GM18508 (cell line): ENCODE measurements at regions not wholly inside any gene's neighbourhood (a gene's known extent, or its start where the extent isn't known, plus 50 kb on each side); places are given as distances from the start of the nearest gene placed in this dataset.

ENCODE experiments used
- ATAC-seq: cut with Tn5 transposase; IDR thresholded peaks from one replicate; pipeline ENCODE4 v1.9.1; 2021; ENCODE audit warnings: moderate number of reproducible peaks; ENCODE audit not compliant: insufficient read depth, unreplicated experiment

- ATAC-seq = no peak
Observed at GRCh38 chr9:78927099-78927940, 630.4 kb downstream of the PSAT1 start.

GRCh38 chr9:78928625-78929405 is 631.9 kb downstream of the PSAT1 start:
- ATAC-seq = no peak

- no peak for ATAC-seq
Observed at GRCh38 chr9:78930281-78930680, 633.4 kb downstream of the PSAT1 start.

- no peak for ATAC-seq
Observed at GRCh38 chr9:78932849-78933627, 636.1 kb downstream of the PSAT1 start.

- ATAC-seq = no peak
Observed at GRCh38 chr9:78934880-78935279, 636.9 kb upstream of the TLE4 start.

GRCh38 chr9:78938821-78939220 is 632.9 kb upstream of the TLE4 start:
- ATAC-seq = no peak

GRCh38 chr9:78939311-78940065 is 632.3 kb upstream of the TLE4 start:
- ATAC-seq = no peak

- no peak for ATAC-seq
Observed at GRCh38 chr9:78940121-78940855, 631.5 kb upstream of the TLE4 start.

- no peak for ATAC-seq
Observed at GRCh38 chr9:78954286-78954685, 617.5 kb upstream of the TLE4 start.

- ATAC-seq = no peak
Observed at GRCh38 chr9:78958892-78959291, 612.9 kb upstream of the TLE4 start.

GRCh38 chr9:78962156-78962555 is 609.6 kb upstream of the TLE4 start:
- no peak for ATAC-seq

GRCh38 chr9:78963911-78964310 is 607.9 kb upstream of the TLE4 start:
- no peak for ATAC-seq

- no peak for ATAC-seq
Observed at GRCh38 chr9:78967596-78968217, 604.1 kb upstream of the TLE4 start.

GRCh38 chr9:78970375-78970774 is 601.4 kb upstream of the TLE4 start:
- ATAC-seq = no peak

GRCh38 chr9:78971540-78971939 is 600.2 kb upstream of the TLE4 start:
- ATAC-seq = no peak

- no peak for ATAC-seq
Observed at GRCh38 chr9:78972303-78972999, 599.3 kb upstream of the TLE4 start.

GRCh38 chr9:78973907-78974306 is 597.9 kb upstream of the TLE4 start:
- ATAC-seq = no peak

- ATAC-seq = no peak
Observed at GRCh38 chr9:78982849-78983248, 588.9 kb upstream of the TLE4 start.
